Epithelial cell of proximal tubule (primary cell): ENCODE measurements at regions not wholly inside any gene's neighbourhood (a gene's known extent, or its start where the extent isn't known, plus 50 kb on each side); places are given as distances from the start of the nearest gene placed in this dataset.
"Not testable (repeated sequence)": the region's sequence is repeated elsewhere in the genome, so short reads cannot be mapped to it uniquely, and the experiment has no call there.

Experiments
- DNase-seq: peaks from one replicate; pipeline ENCODE4 v3.0.0-alpha.2; 2011; ENCODE audit warnings: low read depth
- H3K4me3 ChIP-seq: 2 replicates; pipeline ENCODE4 v1.5.1; 2011; ENCODE audit warnings: low read depth, mild to moderate bottlenecking, low read length
- TF ChIP-seq, protein P1 (sequence below): conservative IDR thresholded peaks from 2 replicates; pipeline ENCODE4 v1.5.1; 2012; ENCODE audit warnings: low read depth, mild to moderate bottlenecking, low read length

GRCh38 chr4:61011051-61011450 lies 189.1 kb upstream of the ADGRL3 start:
- no peak overlapping the region for H3K4me3 ChIP-seq
- TF ChIP-seq, protein P1, sequence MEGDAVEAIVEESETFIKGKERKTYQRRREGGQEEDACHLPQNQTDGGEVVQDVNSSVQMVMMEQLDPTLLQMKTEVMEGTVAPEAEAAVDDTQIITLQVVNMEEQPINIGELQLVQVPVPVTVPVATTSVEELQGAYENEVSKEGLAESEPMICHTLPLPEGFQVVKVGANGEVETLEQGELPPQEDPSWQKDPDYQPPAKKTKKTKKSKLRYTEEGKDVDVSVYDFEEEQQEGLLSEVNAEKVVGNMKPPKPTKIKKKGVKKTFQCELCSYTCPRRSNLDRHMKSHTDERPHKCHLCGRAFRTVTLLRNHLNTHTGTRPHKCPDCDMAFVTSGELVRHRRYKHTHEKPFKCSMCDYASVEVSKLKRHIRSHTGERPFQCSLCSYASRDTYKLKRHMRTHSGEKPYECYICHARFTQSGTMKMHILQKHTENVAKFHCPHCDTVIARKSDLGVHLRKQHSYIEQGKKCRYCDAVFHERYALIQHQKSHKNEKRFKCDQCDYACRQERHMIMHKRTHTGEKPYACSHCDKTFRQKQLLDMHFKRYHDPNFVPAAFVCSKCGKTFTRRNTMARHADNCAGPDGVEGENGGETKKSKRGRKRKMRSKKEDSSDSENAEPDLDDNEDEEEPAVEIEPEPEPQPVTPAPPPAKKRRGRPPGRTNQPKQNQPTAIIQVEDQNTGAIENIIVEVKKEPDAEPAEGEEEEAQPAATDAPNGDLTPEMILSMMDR: no peak
- no peak for DNase-seq

- H3K4me3 ChIP-seq: not testable (repeated sequence)
These were observed 188.2 kb upstream of the ADGRL3 start for GRCh38 chr4:61011936-61012335.

DNA sequence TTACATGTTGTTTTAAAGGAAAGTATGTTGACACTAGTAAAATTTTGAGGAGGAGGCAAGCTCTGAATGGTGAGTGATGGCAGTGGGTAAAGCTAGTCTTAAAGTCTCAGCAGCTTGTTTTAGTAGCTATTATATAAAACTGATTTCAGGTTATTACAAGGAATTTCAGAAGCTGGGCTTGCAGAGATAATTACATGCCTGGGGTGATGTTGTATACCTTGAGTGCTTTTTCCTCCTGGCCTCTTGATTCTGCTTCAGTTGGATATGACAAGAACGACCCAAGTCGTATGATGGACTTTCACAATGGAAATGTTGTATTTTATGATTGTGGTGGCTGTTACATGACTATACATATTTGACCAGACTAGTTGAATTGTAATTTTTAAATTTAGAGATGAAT lies 175.5 kb upstream of the ADGRL3 start:
- no peak for DNase-seq
- no peak overlapping the region for H3K4me3 ChIP-seq
- TF ChIP-seq, protein P1: no peak

More at GRCh38 chr4:61011936-61012335, 188.2 kb upstream of the ADGRL3 start:
- DNase-seq: not testable (repeated sequence)

GRCh38 chr4:61027939-61028338 lies 172.2 kb upstream of the ADGRL3 start:
- TF ChIP-seq, protein P1: no peak
- DNase-seq: no peak
- H3K4me3 ChIP-seq: no peak overlapping the region

DNA sequence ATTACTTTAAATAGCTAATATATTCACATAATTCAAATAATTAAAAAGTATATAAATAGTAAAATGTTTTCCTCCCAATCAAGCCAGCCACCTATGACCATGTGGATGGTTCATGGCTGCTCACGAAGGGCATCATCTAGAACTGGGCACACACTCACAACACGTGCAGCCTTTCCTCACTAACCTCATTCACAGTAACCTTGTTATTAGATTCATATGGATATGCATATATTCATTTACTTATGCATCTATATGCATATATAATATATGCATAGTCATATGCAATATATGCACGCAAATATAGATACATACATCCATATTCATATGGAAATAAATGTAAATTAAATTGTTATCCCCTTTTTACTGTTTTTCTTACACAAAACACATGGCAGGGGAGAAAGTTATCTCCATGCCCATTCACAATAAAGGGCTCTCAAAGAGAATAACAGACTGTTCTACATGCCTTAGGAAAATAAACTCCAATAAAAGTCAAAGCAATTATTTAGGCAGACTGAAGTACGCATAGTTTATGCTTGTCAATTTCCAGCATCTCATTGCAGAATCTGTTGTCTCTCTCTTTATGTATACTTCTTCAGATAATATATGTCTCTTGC lies 163.9 kb upstream of the ADGRL3 start:
- TF ChIP-seq, protein P1: no peak
- no peak for DNase-seq
- H3K4me3 ChIP-seq: no peak overlapping the region

DNA sequence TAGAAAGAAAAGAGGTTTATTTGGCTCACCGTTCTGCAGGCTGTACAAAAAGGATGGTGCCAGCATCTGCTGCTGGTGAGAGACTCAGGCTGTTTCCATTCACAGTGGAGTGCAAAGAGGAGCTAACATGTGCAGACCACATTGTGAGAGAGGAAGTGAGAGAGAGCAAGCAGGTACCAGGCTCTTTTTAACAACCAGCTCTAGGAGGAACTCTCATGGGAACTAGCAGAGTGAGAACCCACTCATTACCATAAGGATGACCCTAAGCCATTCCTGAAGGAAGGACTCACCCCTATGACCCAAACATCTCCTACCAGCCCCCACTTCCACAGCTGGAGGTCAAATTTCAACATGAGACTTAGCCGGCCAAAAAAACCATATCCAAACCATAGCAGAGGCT lies 158.6 kb upstream of the ADGRL3 start:
- no peak overlapping the region for H3K4me3 ChIP-seq
- TF ChIP-seq, protein P1: no peak
- no peak for DNase-seq

DNA sequence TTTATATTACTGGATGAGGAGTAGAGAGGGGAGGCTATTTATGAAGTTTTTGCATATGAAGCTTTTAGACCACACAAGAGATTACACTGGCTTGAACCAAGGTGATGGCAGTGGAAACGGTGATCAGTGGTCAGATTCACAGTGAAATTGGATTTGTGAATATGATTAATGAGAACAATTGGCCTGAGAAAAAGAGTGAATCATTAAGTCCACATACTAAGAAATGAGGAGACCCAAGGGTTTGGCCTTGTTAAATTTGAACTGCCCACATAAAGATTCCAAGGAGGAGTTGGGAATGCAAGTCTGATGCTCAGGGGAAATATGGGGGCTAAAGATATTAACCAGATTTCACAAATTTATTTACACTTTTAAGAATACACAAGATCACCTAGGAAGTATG lies 155.3 kb upstream of the ADGRL3 start:
- DNase-seq: no peak
- TF ChIP-seq, protein P1: no peak
- no peak overlapping the region for H3K4me3 ChIP-seq
